Esophagus mucosa (tissue), 1 donor: ENCODE measurements at regions not wholly inside any gene's neighbourhood (a gene's known extent, or its start where the extent isn't known, plus 50 kb on each side); places are given as distances from the start of the nearest gene placed in this dataset.

Source experiments
- ATAC-seq: fragments of 200-7000 bp; cut with Tn5 transposase; one replicate; pipeline ENCODE4 v1.9.1; 2020
- donor health status: DM: yes; HTN: yes; CAD: no.

DNA sequence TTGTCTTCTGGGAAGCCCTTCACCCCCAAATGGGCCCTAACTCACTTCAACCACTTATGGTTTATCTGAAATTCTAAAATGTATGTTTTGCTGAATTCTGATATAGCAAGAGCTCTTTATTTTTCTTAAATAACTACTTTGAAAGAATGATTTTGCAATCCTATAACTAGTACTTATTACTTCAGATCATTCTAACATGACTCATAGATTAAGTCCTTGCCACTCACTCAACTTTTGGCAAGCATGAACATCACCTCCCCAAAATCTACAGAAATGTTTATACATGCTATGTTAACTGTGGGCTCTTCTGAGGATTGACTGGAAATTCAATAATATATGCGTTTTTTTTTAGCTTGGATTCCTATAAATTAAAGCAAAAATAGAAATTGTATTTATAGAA is 367.4 kb upstream of the FAT3 start:
- ATAC-seq = peak; percentile 63

DNA sequence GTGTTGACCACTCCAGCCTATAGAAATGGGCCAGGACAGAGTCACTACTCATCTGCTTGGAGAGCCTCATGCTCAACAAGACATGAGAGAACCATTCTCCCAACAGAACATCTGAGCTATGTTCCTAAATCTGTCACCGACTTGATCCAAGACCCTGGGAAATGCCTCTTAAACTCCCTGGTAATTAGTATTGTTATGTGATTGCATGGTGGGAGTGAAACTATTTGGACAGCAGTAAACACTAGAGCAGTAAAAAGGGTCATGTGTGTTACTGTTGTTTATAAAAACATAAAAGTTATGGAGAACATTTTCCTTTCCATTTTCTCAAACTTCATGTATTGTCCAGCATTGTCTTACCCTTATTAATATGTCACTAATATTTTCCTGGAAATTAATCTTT is 369.8 kb upstream of the FAT3 start:
- no peak for ATAC-seq

DNA sequence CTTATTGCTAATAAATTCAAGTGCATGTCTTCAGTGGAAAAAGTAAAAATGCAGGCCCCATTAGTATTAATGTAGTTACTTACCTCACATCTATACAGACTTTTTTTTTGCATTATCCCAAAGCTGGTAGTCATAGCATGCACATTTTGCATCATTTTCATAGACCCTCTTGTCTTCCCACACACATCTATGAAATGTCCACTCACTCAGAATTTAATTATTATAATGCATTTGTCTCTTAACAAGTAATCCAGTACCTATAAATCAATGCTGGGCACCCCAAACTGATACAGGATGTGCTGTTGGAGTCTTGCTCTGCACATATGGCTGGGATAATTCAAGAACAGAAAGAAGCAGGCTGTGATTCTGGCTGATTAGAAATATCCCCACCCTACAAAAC is 370.4 kb upstream of the FAT3 start:
- ATAC-seq = no peak

DNA sequence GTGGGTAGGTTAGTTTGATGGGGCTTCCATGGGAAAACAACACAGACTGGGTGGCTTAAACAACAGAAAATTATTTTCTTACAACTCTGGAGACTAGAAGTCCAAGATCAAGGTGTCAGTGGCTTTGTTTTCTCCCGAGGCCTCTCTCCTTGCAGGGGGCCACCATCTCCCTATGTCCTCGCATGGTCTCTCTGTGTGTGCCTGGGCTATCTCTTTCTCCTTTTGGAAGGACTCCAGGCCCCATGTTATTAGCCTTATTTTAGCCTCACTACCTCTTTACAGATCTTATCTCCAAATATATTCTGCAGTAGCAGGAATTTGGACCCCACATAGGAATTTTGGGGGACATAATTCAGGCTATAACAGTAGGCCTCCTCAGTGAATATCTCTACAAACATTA is 372.7 kb upstream of the FAT3 start:
- ATAC-seq = no peak

DNA sequence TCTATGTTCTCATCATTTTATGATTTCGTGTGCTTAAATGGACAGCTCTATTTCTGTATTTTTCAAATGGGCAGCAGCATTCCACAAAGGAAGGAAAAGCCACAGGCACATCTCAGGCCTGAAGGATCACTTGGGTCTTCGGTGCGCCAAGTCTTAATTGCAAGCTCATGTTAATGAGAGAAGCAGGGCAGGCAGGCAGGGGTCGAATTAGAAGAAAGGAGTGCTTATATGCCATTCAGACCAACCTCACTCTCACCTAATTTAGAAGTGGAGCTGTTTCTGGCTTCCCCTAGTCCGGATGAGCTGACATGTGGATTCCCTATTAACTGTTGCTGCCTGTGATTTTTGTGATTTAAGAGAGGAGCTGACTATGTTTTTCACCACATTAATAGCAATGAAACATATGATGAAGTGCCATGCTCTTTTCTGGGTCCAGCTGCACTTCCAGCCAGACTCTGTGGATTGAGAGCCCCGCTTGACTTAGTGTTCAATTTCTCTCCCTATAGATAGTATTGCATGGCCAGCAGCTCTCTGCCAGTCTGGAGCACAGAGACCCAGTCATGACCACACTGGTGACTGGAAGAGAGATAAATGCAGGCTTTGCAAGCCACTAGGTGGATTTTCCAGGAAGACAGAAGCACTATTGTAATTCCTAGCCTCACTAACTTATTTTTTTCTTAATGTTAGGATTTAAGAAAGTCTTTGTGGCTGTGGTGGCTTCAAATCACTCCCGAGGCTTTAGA is 373.9 kb upstream of the FAT3 start:
- no peak for ATAC-seq

DNA sequence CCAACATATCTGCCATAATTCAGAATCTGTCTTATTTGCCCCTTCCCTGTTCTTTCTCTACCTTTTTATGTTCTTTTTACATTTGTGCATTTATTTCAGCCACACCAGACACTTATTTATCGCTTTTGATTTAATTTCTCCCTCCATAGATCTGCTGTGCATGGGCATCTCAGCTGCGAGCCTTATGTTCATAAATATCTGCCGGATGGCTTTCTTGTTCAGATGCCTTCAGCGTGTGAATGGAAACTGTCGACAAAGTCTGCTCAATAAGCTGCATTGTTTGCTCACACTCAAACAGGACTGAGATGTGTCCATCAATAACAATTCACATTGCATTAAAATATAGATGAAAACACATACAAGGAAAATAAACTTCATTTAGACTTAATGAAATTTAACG is 374.6 kb upstream of the FAT3 start:
- ATAC-seq = no peak

DNA sequence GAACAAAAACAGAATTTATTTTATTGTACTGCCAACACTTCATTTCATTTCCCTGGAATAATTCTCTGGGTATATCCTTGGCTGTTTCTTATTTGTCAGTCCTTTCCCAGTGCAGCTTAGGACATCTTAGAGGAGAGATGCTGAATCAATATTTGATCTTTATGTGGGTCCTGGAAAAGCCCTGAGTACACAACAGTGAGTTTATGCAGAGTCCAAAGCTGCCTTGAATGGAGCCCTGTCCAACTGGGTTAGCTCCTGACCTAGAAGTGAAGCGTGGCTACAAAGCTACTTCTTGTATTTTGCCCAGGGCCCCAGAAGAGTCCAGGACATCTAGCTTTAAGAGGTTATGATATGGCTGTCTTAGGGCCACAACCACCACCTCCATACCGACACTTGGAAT is 378.0 kb upstream of the FAT3 start:
- ATAC-seq = no peak

DNA sequence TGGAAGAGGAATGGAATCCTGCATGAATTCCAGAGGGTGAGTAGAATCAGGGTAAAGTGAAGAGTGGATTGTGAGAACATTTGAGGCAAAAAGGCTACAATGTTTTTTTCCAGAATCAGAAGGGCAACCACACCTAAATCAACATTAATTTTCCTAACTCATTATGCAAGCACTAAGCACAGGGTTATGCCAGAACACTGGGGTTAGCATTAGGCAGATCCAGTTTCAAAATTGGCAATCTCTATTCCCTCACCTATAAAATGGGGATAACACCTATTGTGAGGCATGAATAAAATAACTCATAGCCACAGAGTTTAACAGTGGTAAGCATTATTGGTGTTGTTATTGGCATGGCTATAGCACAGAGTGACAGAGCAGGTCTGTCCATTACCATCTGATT is 378.6 kb upstream of the FAT3 start:
- peak; percentile 11 for ATAC-seq

DNA sequence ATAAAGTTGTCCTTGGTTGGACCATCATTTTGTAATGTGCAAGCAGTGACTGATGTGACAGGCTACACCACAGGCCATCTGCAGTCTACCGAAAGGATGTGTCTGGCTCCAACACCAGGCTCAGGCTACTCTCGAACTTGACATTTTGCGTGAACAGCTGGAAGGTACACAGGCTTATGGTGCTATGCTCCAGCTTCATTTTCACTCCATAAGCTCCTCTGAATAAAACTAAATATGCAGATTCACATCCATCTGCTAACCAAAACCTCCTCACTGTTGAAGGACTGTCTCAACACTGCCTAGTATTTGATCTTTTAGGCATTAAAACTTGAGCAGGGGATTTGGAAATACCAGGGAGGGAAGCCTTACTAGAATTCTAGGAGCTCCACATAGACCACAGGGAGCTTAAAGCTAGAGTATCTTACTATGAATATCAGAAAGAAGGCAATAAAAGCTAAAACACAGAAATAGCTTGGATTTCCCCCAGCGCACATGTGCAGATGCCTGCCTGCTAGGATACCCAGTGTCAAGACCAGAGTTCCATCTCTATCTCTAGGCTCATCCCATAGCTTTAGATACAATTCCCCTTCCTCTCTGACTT is 383.9 kb upstream of the FAT3 start:
- ATAC-seq = no peak

DNA sequence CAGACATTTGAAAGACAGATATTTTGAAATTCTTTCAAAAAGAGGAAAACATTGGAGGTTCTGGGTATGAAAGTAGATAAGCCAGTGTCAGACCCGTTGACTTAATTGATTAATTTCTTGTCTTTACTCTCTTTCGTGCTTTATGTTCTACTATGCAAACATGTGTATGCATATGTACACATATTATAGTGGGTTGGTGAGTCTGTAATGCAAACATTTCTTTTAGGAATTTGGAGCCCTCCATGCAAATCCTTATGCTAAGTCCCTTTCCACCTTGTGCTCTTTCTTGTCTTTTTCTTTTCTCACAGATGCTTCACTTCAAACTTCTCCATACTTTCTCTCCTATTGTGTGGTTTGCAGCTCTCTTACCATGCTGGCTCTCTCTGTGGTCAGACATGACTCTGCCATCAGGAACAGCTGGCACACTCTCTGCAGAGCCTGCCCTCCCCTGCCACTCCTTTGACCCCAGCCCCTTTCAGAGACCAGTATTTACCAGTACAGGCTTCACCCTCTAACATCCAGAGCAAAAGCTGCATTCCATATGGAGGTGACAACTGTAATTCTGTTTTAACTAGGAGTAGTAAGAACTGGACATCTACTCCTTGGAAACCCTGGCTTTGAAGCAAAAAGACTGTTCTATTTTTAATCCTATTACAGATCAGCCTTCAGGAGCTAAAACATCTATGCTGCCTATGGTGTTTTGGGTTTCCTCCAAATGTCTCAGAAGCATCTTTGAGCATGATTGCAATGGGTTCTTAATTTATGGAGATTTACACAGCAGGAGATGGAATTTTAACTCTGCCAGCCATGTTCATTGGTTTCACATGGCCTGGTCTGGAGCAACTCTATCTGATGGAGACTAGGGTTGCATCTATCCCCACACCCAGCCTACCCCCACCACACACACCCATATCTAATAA is 386.9 kb upstream of the FAT3 start:
- ATAC-seq = no peak

DNA sequence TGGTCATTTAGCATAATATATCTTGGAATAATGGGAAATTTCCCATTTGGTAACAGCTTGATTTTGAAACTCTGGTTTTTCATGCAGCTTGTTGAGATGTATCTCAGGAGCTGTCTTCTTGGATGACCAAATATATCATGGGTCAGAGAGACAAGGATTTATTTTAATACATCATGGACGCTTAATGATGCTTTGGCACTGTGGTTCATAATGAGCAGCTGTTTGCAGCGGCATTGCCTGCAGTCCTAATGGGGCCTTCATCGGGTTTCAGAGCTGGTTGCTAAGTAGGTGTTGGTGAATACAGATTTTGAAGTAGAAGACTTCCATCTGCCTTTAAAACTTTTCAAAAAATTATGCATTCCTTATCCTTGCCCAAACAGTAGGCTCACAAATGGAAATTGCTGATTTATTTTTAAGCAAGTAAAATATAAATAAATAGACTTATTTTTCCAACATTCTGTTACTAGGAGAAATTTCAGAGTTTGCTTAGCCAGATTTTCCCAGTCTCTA is 389.5 kb upstream of the FAT3 start:
- no peak for ATAC-seq

DNA sequence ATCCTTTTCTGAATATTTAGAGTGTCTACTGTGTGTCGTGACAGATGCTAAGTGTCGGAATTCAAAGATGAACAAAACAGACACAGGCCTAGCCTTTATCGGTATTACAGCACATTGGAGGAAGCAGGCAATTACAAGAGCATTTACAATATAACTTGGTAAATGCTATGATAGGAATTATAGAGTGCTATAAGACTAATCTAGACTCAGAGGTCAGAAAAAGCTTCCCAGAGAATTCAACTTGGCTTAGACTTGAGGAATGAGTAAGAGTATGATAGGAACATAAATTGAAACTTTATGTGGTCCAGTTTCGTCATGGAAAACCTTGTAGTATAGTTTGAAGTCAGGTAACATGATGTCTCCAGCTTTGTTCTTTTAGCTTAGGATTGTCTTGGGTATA is 395.7 kb upstream of the FAT3 start:
- no peak for ATAC-seq

DNA sequence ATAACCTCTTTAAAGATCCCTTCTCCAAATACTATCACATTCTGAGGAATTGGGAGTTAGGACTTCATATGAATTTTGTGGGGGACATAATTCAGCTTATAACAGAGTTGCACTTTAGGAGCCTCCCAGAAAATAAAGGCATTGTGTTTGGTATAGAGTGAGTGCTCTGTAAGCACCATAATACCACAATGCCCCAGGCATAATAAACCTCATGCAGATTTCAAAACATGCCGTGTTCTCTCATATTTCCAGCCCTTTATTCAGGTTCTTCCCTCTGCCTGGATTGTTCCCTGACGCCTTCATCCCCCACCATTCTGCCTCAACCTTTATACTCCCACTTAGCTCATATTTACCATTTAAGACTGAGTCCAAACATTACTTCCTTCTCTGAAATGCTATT is 398.8 kb upstream of the FAT3 start:
- ATAC-seq = no peak

DNA sequence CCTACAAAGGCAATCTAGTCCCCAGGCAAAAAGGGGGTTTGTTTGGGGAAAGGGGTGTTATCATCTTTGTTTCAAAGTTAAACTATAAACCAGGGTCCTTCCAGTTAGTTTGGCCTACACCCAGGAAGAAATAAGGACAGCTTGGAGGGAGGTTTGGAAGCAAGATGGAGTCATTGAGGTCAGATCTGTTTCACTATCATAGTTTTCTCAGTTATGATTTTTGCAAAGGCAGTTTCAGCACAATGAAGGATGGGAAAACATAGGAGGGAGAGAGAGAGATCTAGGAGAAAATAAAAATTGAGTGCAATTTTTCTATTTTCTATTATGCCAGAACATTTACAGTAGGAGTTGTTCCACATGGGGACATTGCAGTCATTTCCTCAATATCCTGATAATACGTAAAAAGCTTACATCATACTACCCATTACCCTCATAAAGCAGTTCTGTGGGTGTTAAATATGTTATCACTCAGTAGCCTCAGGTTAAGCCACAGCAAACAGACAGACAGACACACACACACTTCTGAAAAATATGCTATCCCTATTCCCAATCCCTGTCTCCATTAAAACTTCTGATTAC is 401.3 kb upstream of the FAT3 start:
- no peak for ATAC-seq

DNA sequence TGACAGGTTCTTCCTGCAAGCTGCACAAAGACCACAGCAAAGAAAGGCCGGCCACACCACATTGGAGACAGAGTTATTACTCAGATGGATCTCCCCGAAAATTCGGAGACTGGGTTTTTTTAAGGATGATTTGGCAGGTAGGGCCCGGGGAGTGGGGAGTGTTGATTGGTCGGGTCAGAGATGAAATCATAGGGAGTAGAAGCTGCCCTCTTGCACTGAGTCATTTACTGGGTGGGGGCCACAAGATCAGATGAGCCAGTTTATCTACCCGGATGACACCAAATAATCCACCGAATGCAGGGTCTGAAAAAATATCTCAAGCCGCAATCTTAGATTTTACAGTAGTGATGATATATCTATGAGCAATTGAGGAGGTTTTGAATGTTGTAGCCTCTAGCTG is 401.8 kb upstream of the FAT3 start:
- ATAC-seq = no peak

DNA sequence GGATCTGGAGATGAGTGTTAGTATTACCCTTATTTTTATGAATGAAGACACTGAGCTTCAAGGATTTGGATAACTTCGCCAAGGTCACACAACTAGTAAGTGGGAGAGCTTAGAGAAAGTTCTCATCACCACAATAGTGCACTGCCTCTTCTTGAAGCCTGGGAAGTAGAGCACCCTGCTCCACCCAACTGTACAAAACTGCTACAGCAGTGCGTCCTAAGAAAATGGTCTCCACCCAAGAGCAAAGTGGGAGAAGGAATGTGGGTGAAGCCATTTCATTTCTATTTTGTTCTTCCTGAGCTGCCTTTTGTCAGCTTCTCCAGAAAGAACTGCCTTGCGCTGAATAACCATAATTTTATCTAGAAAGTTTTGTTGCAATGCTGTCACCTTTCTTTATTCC is 403.9 kb upstream of the FAT3 start:
- no peak for ATAC-seq

DNA sequence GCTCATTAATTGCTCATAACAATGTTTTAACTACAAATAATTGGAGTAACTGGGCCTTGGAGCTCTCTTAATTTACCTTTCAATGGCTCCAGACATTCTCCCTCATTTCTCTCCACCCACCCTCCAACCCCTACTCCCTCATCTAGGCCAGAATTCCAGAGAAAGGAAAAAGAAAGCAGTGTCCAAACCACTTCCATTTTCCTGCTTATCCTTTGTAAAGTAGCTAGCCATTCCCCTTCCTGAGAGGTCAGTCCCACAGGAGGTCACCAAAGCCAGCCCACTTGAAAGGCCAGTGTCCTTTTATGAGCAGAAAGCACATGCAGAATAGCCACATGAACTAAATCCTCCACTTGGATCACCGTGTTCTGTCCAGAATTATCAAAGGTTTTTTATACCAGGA is 404.8 kb upstream of the FAT3 start:
- ATAC-seq = no peak

DNA sequence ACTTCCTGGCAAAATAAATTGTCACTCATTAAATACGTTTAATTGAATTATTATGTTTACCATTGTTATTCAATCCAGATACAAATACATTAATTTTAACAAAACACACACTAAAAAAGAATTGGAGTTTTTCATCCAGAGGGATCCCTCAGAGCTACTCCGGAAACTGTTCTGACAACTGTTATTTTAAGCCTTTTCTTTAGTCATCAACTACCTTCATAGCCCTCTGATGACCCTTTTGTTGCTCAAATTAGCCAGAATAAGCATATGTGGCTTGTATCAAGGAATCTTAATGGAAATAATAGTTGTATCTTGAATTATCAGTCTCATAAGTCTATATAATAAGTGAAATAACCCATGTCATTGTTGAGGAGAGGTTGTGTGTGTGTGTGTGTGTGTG is 405.4 kb upstream of the FAT3 start:
- no peak for ATAC-seq

DNA sequence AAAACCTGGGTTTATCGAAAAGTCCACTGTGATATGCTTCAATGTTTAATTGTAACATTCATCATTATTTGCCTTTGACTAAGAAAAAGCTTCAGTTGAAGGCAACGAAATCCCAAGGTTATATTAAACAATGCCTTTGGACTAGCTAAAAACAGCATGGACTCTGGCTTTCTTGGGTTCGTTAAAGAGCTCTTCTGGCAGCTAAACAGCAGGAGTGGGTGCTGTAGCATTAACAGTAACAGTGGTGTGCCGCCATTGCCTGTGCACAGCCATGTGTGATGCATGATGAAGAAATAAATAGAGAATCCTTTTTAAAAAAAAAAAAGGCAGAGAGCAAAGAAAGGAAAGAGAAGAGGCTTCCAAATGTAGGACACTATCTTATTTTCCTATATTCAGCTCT is 406.6 kb upstream of the FAT3 start:
- no peak for ATAC-seq

DNA sequence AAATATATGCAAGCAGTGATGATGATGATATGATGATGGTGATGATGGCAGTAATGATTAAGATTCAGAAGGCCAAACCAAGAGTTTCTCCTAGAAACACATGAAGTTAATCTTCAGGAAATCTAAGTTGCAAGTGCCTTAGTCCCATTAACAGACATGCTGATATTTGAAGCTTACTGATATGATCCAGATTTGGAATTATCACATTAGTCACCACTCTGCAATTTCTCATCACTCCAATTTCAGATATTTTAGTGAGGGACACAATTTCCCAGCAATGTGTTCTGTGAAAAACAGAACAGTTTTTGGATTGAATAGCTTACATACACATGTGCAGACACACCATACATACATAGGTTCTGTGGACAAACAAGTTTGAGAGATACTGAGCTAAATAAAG is 411.4 kb upstream of the FAT3 start:
- no peak for ATAC-seq

DNA sequence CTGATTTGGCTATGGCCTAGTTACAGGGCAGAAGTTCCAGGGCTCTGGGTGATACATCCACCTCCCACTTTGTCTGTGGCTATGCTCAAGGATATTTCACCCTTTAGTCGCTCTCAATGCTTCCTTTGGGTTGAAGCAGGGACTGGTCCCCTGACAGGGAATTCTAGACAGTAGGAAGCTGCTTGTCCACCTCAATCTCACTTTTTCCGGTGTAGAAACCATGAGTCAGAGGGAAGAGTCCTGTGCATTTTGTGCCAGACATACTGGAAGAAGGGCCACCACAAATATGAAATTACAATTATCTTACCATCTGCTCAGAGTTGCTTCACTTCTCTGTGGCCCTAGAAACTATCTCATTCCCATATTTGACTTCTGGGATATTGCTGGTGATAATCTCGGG is 413.7 kb upstream of the FAT3 start:
- no peak for ATAC-seq

DNA sequence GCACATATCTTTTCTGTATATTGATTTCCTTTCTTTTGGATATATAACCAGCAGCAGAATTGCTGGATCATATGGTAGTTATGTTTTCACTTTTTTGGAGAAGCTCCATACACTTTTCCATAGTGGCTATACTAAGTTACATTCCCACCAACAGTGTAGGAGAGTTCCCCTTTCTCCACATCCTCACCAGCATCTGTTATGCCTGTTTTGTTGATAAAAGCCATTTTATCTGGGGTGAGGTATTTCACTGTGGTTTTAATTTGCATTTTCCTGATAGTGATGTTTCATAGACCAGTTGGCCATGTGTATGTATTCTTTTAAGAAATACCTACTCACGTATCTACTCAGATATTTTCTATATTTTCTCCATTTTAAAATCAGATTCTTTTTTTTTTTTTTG is 419.3 kb upstream of the FAT3 start:
- ATAC-seq = no peak

DNA sequence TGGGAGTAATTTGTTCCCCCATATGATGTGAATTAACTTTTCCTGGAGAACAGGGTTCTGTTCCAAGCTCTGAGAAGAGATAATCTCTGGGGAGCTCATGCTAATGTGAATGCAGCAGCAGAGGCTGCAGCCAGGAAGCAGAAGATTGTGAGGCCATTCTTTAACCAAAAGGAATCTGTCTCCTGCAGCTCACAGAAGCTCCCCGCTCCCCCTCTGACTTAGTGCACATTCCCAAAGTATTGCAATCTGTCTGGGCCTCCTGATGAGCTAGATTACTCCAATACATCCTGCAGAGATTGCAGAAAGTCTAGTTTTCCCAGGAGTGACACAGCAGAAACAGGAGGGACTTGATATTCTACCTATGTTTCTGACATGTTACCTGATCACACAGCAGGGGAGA is 420.6 kb upstream of the FAT3 start:
- ATAC-seq = no peak
